Stimulated activated CD4-positive, alpha-beta T cell treated with anti-CD3 and anti-CD28 coated beads, Interleukin-2, amount 100 ng/mL, for 24 hours (primary cell): ENCODE measurements at regions not wholly inside any gene's neighbourhood (a gene's known extent, or its start where the extent isn't known, plus 50 kb on each side); places are given as distances from the start of the nearest gene placed in this dataset.
"Not testable (repeated sequence)": the region's sequence is repeated elsewhere in the genome, so short reads cannot be mapped to it uniquely, and the experiment has no call there.

Source experiments
- DNase-seq, 2 donors: peaks; one replicate each; pipeline ENCODE4 v3.0.0-alpha.2; 2020

GRCh38 chr10:78604721-78605120, 464.0 kb upstream of the ZMIZ1 start:
- no peak for DNase-seq

GRCh38 chr10:78605800-78606350, 462.9 kb upstream of the ZMIZ1 start:
- no peak for DNase-seq

GRCh38 chr10:78606766-78607165, 462.0 kb upstream of the ZMIZ1 start:
- DNase-seq = not testable (repeated sequence)

- DNase-seq = no peak
Measured at GRCh38 chr10:78609976-78610375, 458.8 kb upstream of the ZMIZ1 start.

- no peak for DNase-seq
Measured at GRCh38 chr10:78613132-78613531, 455.6 kb upstream of the ZMIZ1 start.

- DNase-seq = no peak
Measured at GRCh38 chr10:78614267-78614666, 454.5 kb upstream of the ZMIZ1 start.

- DNase-seq = no peak
Measured at GRCh38 chr10:78614744-78615143, 454.0 kb upstream of the ZMIZ1 start.

- DNase-seq = no peak
Measured at GRCh38 chr10:78616125-78616695, 452.6 kb upstream of the ZMIZ1 start.

GRCh38 chr10:78617115-78617514, 451.7 kb upstream of the ZMIZ1 start:
- DNase-seq = no peak

GRCh38 chr10:78617631-78618030, 451.1 kb upstream of the ZMIZ1 start:
- DNase-seq = no peak

GRCh38 chr10:78618050-78618449, 450.7 kb upstream of the ZMIZ1 start:
- DNase-seq = no peak

GRCh38 chr10:78619115-78619851, 449.5 kb upstream of the ZMIZ1 start:
- no peak for DNase-seq

GRCh38 chr10:78619896-78620295, 448.9 kb upstream of the ZMIZ1 start:
- DNase-seq = no peak

- DNase-seq = no peak
Measured at GRCh38 chr10:78620985-78621799, 447.6 kb upstream of the ZMIZ1 start.

- no peak for DNase-seq
Measured at GRCh38 chr10:78623578-78624215, 445.1 kb upstream of the ZMIZ1 start.

GRCh38 chr10:78624791-78625190, 444.0 kb upstream of the ZMIZ1 start:
- DNase-seq = no peak

- DNase-seq = no peak
Measured at GRCh38 chr10:78626471-78626870, 442.3 kb upstream of the ZMIZ1 start.

- DNase-seq = no peak
Measured at GRCh38 chr10:78627254-78627795, 441.4 kb upstream of the ZMIZ1 start.

- DNase-seq = no peak
Measured at GRCh38 chr10:78628976-78629375, 439.8 kb upstream of the ZMIZ1 start.

- no peak for DNase-seq
Measured at GRCh38 chr10:78629773-78630172, 439.0 kb upstream of the ZMIZ1 start.

GRCh38 chr10:78630944-78631838, 437.6 kb upstream of the ZMIZ1 start:
- peak in 1 of 2 donors; percentile 2 for DNase-seq

GRCh38 chr10:78634389-78634815, 434.4 kb upstream of the ZMIZ1 start:
- DNase-seq = no peak
